HEK293 (cell line): ENCODE measurements at regions not wholly inside any gene's neighbourhood (a gene's known extent, or its start where the extent isn't known, plus 50 kb on each side); places are given as distances from the start of the nearest gene placed in this dataset.

ENCODE experiments used
- CTCF ChIA-PET: fragments of 350-600 bp; formaldehyde crosslinking; extraction: SDS; loops from one replicate; lab custom pipeline; 2021; ENCODE audit warnings: antibody characterized with exemption; lab: Yijun Ruan, JAX
- POLR2A ChIA-PET: fragments of 300-600 bp; formaldehyde crosslinking; extraction: SDS; loops from one replicate; lab custom pipeline; 2020; ENCODE audit warnings: antibody characterized with exemption, inconsistent platforms; lab: Yijun Ruan, JAX
- H3K27ac ChIP-seq: fragments of 200-500 bp; sonication (Bioruptor generic); 2 replicates; pipeline ENCODE4 v1.5.1; 2014; ENCODE audit warnings: low read depth, low read length, control low read depth, inconsistent platforms; ENCODE audit errors: extremely low read depth
- H3K36me3 ChIP-seq, 2 experiments: fragments of 200-500 bp in 1 of 2; sonication (Bioruptor generic) in 1 of 2; 1 replicate in 1 of 2; 2 replicates in 1 of 2; pipeline ENCODE4 v1.5.1; 2014 to 2017; ENCODE audit warnings: inconsistent platforms in 2 of 2, low read length in 2 of 2; ENCODE audit not compliant: control insufficient read depth in 2 of 2, insufficient read depth in 1 of 2
- H3K4me1 ChIP-seq: fragments of 200-500 bp; sonication (Bioruptor generic); 2 replicates; pipeline ENCODE4 v1.5.1; 2014; ENCODE audit warnings: mild to moderate bottlenecking, low read length, inconsistent platforms; ENCODE audit not compliant: control insufficient read depth, insufficient read depth
- H3K4me3 ChIP-seq: 2 replicates; pipeline ENCODE4 v1.5.1; 2011; ENCODE audit warnings: low read depth, mild to moderate bottlenecking, control low read depth, low read length, moderate library complexity
- H3K9me3 ChIP-seq: fragments of 200-500 bp; sonication (Bioruptor generic); 2 replicates; pipeline ENCODE4 v1.5.1; 2014; ENCODE audit warnings: low read depth, low read length, inconsistent platforms; ENCODE audit not compliant: control insufficient read depth, insufficient read depth
- SP2 ChIP-seq: fragments of 450-650 bp; formaldehyde crosslinking; IDR thresholded peaks from 2 replicates; pipeline ENCODE4 v1.5.1; 2016; ENCODE audit warnings: missing biosample characterization, missing genetic modification characterization
- SP7 ChIP-seq: fragments of 450-650 bp; formaldehyde crosslinking; IDR thresholded peaks from 2 replicates; pipeline ENCODE4 v1.5.1; 2016; ENCODE audit warnings: missing biosample characterization, missing genetic modification characterization
- ZBTB1 ChIP-seq: fragments of 450-650 bp; formaldehyde crosslinking; IDR thresholded peaks from 2 replicates; pipeline ENCODE4 v1.5.1; 2016; ENCODE audit warnings: missing biosample characterization, missing genetic modification characterization
- ZBTB48 ChIP-seq: fragments of 450-650 bp; formaldehyde crosslinking; IDR thresholded peaks from 2 replicates; pipeline ENCODE4 v1.5.1; 2016; ENCODE audit warnings: missing biosample characterization, missing genetic modification characterization
- ZBTB7A ChIP-seq: fragments of 450-650 bp; formaldehyde crosslinking; IDR thresholded peaks from 2 replicates; pipeline ENCODE4 v1.5.1; 2016; ENCODE audit warnings: low read depth, missing biosample characterization, missing genetic modification characterization
- ZFHX2 ChIP-seq: fragments of 450-650 bp; formaldehyde crosslinking; conservative IDR thresholded peaks from 2 replicates; pipeline ENCODE4 v1.5.1; 2016; ENCODE audit warnings: missing biosample characterization, missing genetic modification characterization
- ZFP37 ChIP-seq: fragments of 450-650 bp; formaldehyde crosslinking; IDR thresholded peaks from 2 replicates; pipeline ENCODE4 v1.5.1; 2016; ENCODE audit warnings: missing biosample characterization, missing genetic modification characterization
- ZNF140 ChIP-seq: fragments of 450-650 bp; formaldehyde crosslinking; IDR thresholded peaks from 2 replicates; pipeline ENCODE4 v1.5.1; 2016; ENCODE audit warnings: missing biosample characterization, missing genetic modification characterization
- ZNF184 ChIP-seq: fragments of 450-650 bp; IDR thresholded peaks from 2 replicates; pipeline ENCODE4 v1.5.1; 2018; ENCODE audit warnings: missing biosample characterization, mild to moderate bottlenecking, missing genetic modification characterization
- ZNF19 ChIP-seq: fragments of 450-650 bp; formaldehyde crosslinking; IDR thresholded peaks from 2 replicates; pipeline ENCODE4; 2016; ENCODE audit warnings: missing biosample characterization, missing genetic modification characterization, low read depth
- ZNF211 ChIP-seq: fragments of 450-650 bp; formaldehyde crosslinking; IDR thresholded peaks from 2 replicates; pipeline ENCODE4 v1.5.1; 2016; ENCODE audit warnings: low read depth, missing biosample characterization, missing genetic modification characterization
- ZNF24 ChIP-seq: fragments of 450-650 bp; formaldehyde crosslinking; IDR thresholded peaks from 2 replicates; pipeline ENCODE4 v1.5.1; 2016; ENCODE audit warnings: missing biosample characterization, missing genetic modification characterization
- ZNF398 ChIP-seq: fragments of 450-650 bp; formaldehyde crosslinking; IDR thresholded peaks from 2 replicates; pipeline ENCODE4 v1.5.1; 2017; ENCODE audit warnings: missing biosample characterization, missing genetic modification characterization
- ZNF404 ChIP-seq: fragments of 450-650 bp; formaldehyde crosslinking; IDR thresholded peaks from 2 replicates; pipeline ENCODE4 v1.5.1; 2017; ENCODE audit warnings: missing biosample characterization, missing genetic modification characterization
- ZNF514 ChIP-seq: fragments of 450-650 bp; formaldehyde crosslinking; IDR thresholded peaks from 2 replicates; pipeline ENCODE4 v1.5.1; 2016; ENCODE audit warnings: missing biosample characterization, missing genetic modification characterization
- ZNF521 ChIP-seq: fragments of 450-650 bp; formaldehyde crosslinking; IDR thresholded peaks from 2 replicates; pipeline ENCODE4 v1.5.1; 2017; ENCODE audit warnings: missing biosample characterization, mild to moderate bottlenecking, missing genetic modification characterization
- ZNF530 ChIP-seq: fragments of 450-650 bp; formaldehyde crosslinking; IDR thresholded peaks from 2 replicates; pipeline ENCODE4 v1.5.1; 2016; ENCODE audit warnings: low read depth, missing biosample characterization, missing genetic modification characterization
- ZNF560 ChIP-seq: fragments of 450-650 bp; formaldehyde crosslinking; IDR thresholded peaks from 2 replicates; pipeline ENCODE4 v1.5.1; 2017; ENCODE audit warnings: missing biosample characterization, missing genetic modification characterization, borderline replicate concordance
- ZNF600 ChIP-seq: fragments of 450-650 bp; formaldehyde crosslinking; IDR thresholded peaks from 2 replicates; pipeline ENCODE4 v1.5.1; 2016; ENCODE audit warnings: missing biosample characterization, missing genetic modification characterization
- ZNF621 ChIP-seq: fragments of 450-650 bp; formaldehyde crosslinking; IDR thresholded peaks from 2 replicates; pipeline ENCODE4 v1.5.1; 2017; ENCODE audit warnings: missing biosample characterization, missing genetic modification characterization
- ZNF623 ChIP-seq: fragments of 450-650 bp; formaldehyde crosslinking; IDR thresholded peaks from 2 replicates; pipeline ENCODE4 v1.5.1; 2016; ENCODE audit warnings: missing biosample characterization, missing genetic modification characterization
- ZNF624 ChIP-seq: fragments of 450-650 bp; formaldehyde crosslinking; IDR thresholded peaks from 2 replicates; pipeline ENCODE4 v1.5.1; 2017; ENCODE audit warnings: missing biosample characterization, missing genetic modification characterization
- ZNF677 ChIP-seq: fragments of 450-650 bp; IDR thresholded peaks from 2 replicates; pipeline ENCODE4 v1.5.0; 2018; ENCODE audit warnings: missing biosample characterization, mild to moderate bottlenecking, missing genetic modification characterization, moderate library complexity
- ZNF704 ChIP-seq: fragments of 450-650 bp; formaldehyde crosslinking; IDR thresholded peaks from 2 replicates; pipeline ENCODE4 v1.5.1; 2016; ENCODE audit warnings: missing biosample characterization, missing genetic modification characterization
- ZNF768 ChIP-seq: fragments of 450-650 bp; formaldehyde crosslinking; IDR thresholded peaks from 2 replicates; pipeline ENCODE4 v1.5.1; 2018; ENCODE audit warnings: missing biosample characterization, mild to moderate bottlenecking, missing genetic modification characterization
- ZNF777 ChIP-seq: fragments of 450-650 bp; formaldehyde crosslinking; IDR thresholded peaks from 2 replicates; pipeline ENCODE4 v1.5.1; 2017; ENCODE audit warnings: missing biosample characterization, missing genetic modification characterization, borderline replicate concordance
- ZNF785 ChIP-seq: fragments of 450-650 bp; formaldehyde crosslinking; IDR thresholded peaks from 2 replicates; pipeline ENCODE4 v1.5.1; 2016; ENCODE audit warnings: missing biosample characterization, missing genetic modification characterization
- TF ChIP-seq, protein P1 (sequence below): sonication (generic); formaldehyde crosslinking; IDR thresholded peaks from 2 replicates; pipeline ENCODE4 v1.8.1; 2022; ENCODE audit warnings: mild to moderate bottlenecking, moderate library complexity, missing genetic modification reagents
- TF ChIP-seq, protein P2 (sequence below): fragments of 450-650 bp; formaldehyde crosslinking; IDR thresholded peaks from 2 replicates; pipeline ENCODE4; 2016; ENCODE audit warnings: missing biosample characterization, missing genetic modification characterization
- TF ChIP-seq, protein P3 (sequence below): fragments of 450-650 bp; formaldehyde crosslinking; IDR thresholded peaks from 2 replicates; pipeline ENCODE4 v1.5.1; 2016; ENCODE audit warnings: missing biosample characterization, missing genetic modification characterization

DNA sequence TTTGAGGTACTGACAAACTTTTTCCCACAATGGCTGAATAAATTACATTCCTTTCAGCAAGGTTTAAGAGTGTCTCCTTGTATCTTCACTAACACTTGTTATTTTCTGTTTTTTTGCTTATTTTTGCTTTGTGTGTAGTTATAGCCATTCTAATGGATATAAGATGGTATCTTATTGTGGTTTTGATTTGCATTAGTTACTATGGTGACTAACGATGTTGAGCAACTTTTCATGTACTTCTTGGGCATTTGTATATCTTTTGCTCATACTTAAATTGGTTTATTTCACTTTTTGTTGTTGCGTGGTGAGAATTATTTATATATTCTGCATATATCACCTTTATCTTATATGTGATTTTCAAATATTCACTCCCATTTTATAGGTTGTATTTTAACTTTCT lies 79.9 kb upstream of the FSIP2 start:
- Histone ChIP-seq H3K4me1 (no peaks in the 10 kb centered on the region), H3K36me3 (no peaks in the 10 kb centered on the region), H3K27ac (no peak overlapping the region), H3K9me3 (no peaks in the 10 kb centered on the region), H3K4me3 (no peak overlapping the region)
- TF ChIP-seq ZNF677 (tag by site-specific recombination), result no peak
- TF ChIP-seq ZNF623 (tag by site-specific recombination), result no peak
- TF ChIP-seq ZNF19, result no peak
- no peak for TF ChIP-seq ZNF398 (tag by site-specific recombination)
- TF ChIP-seq ZNF785 (tag by site-specific recombination), result no peak
- TF ChIP-seq, protein P1, sequence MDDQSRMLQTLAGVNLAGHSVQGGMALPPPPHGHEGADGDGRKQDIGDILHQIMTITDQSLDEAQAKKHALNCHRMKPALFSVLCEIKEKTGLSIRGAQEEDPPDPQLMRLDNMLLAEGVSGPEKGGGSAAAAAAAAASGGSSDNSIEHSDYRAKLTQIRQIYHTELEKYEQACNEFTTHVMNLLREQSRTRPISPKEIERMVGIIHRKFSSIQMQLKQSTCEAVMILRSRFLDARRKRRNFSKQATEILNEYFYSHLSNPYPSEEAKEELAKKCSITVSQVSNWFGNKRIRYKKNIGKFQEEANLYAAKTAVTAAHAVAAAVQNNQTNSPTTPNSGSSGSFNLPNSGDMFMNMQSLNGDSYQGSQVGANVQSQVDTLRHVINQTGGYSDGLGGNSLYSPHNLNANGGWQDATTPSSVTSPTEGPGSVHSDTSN (CRISPR knock-in tag), result no peak
- TF ChIP-seq ZNF624 (tag by site-specific recombination), result no peak
- TF ChIP-seq ZNF768, result no peak
- TF ChIP-seq ZNF560 (tag by site-specific recombination), result no peak
- no peak for TF ChIP-seq ZNF530 (tag by site-specific recombination)
- no peak for TF ChIP-seq ZNF600
- no peak for TF ChIP-seq ZBTB1
- no peak for TF ChIP-seq ZFHX2
- no peak for TF ChIP-seq ZBTB7A
- no peak for TF ChIP-seq ZNF140 (tag by site-specific recombination)
- no peak for TF ChIP-seq SP7 (tag by site-specific recombination)
- no peak for TF ChIP-seq ZNF777 (tag by site-specific recombination)
- TF ChIP-seq ZBTB48 (tag by site-specific recombination), result no peak
- no peak for TF ChIP-seq ZNF24 (tag by site-specific recombination)
- TF ChIP-seq ZNF514, result no peak
- CTCF ChIA-PET, result no interaction called here
- POLR2A ChIA-PET, result no interaction called here

GRCh38 chr2:185663811-185664210 lies 74.8 kb upstream of the FSIP2 start:
- ChIA-PET POLR2A (no interaction called here), CTCF (interaction anchor here (0.6 kb wide), 1 partner anchor 1362 kb away, joined by 3 read pairs; no protein-coding TSS in a partner anchor)
- TF ChIP-seq, protein P2, sequence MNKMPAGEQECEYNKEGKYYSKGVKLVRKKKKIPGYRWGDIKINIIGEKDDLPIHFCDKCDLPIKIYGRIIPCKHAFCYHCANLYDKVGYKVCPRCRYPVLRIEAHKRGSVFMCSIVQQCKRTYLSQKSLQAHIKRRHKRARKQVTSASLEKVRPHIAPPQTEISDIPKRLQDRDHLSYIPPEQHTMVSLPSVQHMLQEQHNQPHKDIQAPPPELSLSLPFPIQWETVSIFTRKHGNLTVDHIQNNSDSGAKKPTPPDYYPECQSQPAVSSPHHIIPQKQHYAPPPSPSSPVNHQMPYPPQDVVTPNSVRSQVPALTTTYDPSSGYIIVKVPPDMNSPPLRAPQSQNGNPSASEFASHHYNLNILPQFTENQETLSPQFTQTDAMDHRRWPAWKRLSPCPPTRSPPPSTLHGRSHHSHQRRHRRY (tag by site-specific recombination), result no peak
- no peak for TF ChIP-seq ZNF521
- TF ChIP-seq, protein P3, sequence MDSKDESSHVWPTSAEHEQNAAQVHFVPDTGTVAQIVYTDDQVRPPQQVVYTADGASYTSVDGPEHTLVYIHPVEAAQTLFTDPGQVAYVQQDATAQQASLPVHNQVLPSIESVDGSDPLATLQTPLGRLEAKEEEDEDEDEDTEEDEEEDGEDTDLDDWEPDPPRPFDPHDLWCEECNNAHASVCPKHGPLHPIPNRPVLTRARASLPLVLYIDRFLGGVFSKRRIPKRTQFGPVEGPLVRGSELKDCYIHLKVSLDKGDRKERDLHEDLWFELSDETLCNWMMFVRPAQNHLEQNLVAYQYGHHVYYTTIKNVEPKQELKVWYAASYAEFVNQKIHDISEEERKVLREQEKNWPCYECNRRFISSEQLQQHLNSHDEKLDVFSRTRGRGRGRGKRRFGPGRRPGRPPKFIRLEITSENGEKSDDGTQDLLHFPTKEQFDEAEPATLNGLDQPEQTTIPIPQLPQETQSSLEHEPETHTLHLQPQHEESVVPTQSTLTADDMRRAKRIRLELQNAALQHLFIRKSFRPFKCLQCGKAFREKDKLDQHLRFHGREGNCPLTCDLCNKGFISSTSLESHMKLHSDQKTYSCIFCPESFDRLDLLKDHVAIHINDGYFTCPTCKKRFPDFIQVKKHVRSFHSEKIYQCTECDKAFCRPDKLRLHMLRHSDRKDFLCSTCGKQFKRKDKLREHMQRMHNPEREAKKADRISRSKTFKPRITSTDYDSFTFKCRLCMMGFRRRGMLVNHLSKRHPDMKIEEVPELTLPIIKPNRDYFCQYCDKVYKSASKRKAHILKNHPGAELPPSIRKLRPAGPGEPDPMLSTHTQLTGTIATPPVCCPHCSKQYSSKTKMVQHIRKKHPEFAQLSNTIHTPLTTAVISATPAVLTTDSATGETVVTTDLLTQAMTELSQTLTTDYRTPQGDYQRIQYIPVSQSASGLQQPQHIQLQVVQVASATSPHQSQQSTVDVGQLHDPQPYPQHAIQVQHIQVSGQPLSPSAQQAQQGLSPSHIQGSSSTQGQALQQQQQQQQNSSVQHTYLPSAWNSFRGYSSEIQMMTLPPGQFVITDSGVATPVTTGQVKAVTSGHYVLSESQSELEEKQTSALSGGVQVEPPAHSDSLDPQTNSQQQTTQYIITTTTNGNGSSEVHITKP (tag by site-specific recombination), result no peak
- no peak for TF ChIP-seq ZFP37 (tag by site-specific recombination)
- TF ChIP-seq ZNF704 (tag by site-specific recombination), result no peak
- no peak for TF ChIP-seq ZNF211 (tag by site-specific recombination)
- TF ChIP-seq SP2, result no peak
- TF ChIP-seq ZBTB7A, result no peak
- no peak for TF ChIP-seq ZNF621 (tag by site-specific recombination)
- TF ChIP-seq ZFHX2, result no peak
- TF ChIP-seq ZNF184, result no peak
- TF ChIP-seq ZNF404 (tag by site-specific recombination), result no peak
- Histone ChIP-seq H3K36me3 (no peaks in the 10 kb centered on the region), H3K27ac (no peak overlapping the region), H3K4me1 (no peaks in the 10 kb centered on the region), H3K4me3 (no peak overlapping the region), H3K9me3 (no peaks in the 10 kb centered on the region)
